ENCODE measurements at regions not wholly inside any gene's neighbourhood (a gene's known extent, or its start where the extent isn't known, plus 50 kb on each side); places are given as distances from the start of the nearest gene placed in this dataset.

DNA sequence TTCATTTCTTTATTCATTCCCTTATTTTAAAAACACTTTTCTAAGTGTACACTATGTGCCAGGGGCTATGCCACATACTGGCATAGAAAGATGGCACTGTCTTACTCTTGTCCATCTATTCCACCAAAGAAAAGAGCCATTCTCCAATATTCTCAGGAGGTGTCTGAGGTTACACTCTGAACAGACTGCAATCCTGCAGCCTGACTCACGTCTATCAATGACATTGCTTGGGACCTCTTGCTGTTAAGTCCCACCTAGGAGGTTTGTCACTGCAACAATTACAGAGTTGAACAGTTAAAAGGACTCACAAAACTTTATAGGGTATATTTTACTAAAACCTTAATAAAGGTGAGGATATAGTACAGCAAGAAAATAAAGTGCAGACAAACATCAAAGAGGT is 512.9 kb upstream of the HTR2A start:
- dilution Hi-C loops (cut with MboI; ENCODE audit: extremely low pct_ligation_motif_present, low sequenced_read_pairs), result no loop called here
- no peaks in the 10 kb centered on the region for H3K79me2 ChIP-seq (ENCODE audit: control insufficient read depth, insufficient read depth, low read length)
- no peaks in the 10 kb centered on the region for H3K9me3 ChIP-seq (ENCODE audit: control insufficient read depth, low read depth, low read length)
- no peaks in the 10 kb centered on the region for H4K20me1 ChIP-seq (ENCODE audit: control insufficient read depth, extremely low read depth, insufficient read depth, low read length)
- no peak overlapping the region for H3K4me2 ChIP-seq (ENCODE audit: control insufficient read depth, extremely low read depth, insufficient read depth, low read depth, low read length)
- H3K36me3 ChIP-seq (ENCODE audit: control insufficient read depth in 2 of 2, extremely low read depth in 1 of 2, insufficient read depth in 2 of 2, low read length in 2 of 2), result no peaks in the 10 kb centered on the region
- H2AFZ ChIP-seq (ENCODE audit: control insufficient read depth, low read length), result no peak overlapping the region
- DNase-seq (ENCODE audit: low read depth, low spot score) (no peak), FAIRE-seq (no peak)
- H3K4me1 ChIP-seq (ENCODE audit: control insufficient read depth, extremely low read depth, insufficient read depth, low read length), result no peaks in the 10 kb centered on the region
- TF ChIP-seq, protein P1, sequence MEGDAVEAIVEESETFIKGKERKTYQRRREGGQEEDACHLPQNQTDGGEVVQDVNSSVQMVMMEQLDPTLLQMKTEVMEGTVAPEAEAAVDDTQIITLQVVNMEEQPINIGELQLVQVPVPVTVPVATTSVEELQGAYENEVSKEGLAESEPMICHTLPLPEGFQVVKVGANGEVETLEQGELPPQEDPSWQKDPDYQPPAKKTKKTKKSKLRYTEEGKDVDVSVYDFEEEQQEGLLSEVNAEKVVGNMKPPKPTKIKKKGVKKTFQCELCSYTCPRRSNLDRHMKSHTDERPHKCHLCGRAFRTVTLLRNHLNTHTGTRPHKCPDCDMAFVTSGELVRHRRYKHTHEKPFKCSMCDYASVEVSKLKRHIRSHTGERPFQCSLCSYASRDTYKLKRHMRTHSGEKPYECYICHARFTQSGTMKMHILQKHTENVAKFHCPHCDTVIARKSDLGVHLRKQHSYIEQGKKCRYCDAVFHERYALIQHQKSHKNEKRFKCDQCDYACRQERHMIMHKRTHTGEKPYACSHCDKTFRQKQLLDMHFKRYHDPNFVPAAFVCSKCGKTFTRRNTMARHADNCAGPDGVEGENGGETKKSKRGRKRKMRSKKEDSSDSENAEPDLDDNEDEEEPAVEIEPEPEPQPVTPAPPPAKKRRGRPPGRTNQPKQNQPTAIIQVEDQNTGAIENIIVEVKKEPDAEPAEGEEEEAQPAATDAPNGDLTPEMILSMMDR (optimal IDR thresholded peaks at IDR 0.05 in 1 of 3, IDR thresholded peaks at IDR 0.05 in 1 of 3, conservative IDR thresholded peaks at IDR 0.05 in 1 of 3; ENCODE audit: extremely low read depth in 1 of 3, insufficient read depth in 2 of 3, low read length in 3 of 3), result no peak
- TF ChIP-seq EZH2 (IDR thresholded peaks at IDR 0.05; ENCODE audit: low read length), result no peak
- no peaks in the 10 kb centered on the region for H3K27me3 ChIP-seq (ENCODE audit: control insufficient read depth, extremely low read depth, insufficient read depth, low read length)
- no peak overlapping the region for H3K4me3 ChIP-seq (ENCODE audit: control insufficient read depth in 2 of 3, extremely low read depth in 1 of 3, insufficient read depth in 2 of 3, low read depth in 1 of 3, low read length in 3 of 3)
- H3K9me1 ChIP-seq (ENCODE audit: control insufficient read depth, extremely low read depth, insufficient read depth, low read length), result no peaks in the 10 kb centered on the region
- H3K27ac ChIP-seq (ENCODE audit: control insufficient read depth, insufficient read depth, low read length), result no peak overlapping the region
- H3K9ac ChIP-seq (ENCODE audit: control insufficient read depth, extremely low read depth, insufficient read depth, low read length), result no peak overlapping the region

DNA sequence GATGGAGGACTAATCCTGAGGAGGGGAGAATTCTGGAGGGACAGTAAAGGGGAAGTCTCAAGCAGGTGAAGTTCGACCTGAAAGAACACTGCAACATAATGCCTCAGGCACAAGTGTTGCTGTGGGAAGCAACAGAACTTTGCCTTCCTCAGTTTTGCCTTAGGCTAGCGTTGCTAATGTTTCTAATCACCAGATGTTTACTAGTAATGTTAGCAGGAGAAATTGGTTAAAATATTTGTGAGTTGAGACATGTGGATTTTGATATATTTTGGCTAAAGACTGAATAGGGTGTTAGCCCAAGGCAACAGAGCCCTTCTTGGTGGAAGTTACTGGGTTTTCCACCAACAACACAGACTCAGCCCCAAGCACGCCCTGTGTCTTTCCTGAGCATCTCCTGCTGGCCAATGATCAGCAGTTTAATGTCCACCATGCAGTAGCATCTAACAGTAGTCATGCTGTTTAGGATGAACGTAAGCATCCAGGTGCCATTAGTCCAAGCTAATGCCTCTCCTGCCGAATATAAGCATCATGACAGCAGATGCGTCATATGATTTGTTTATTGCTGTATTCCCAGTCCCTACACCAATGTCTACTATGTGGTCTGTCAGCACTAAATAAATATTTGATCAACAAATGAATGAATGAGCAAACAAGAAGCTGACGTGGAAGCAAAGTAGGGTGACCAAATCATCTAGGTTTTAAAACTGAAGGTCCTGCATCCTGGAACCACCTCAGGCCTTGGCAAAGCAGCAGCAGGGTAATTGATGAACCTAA is 511.9 kb upstream of the HTR2A start:
- H3K79me2 ChIP-seq (ENCODE audit: control insufficient read depth, insufficient read depth, low read length), result no peaks in the 10 kb centered on the region
- no peak overlapping the region for H2AFZ ChIP-seq (ENCODE audit: control insufficient read depth, low read length)
- no peak overlapping the region for H3K4me2 ChIP-seq (ENCODE audit: control insufficient read depth, extremely low read depth, insufficient read depth, low read depth, low read length)
- no peak overlapping the region for H3K27ac ChIP-seq (ENCODE audit: control insufficient read depth, insufficient read depth, low read length)
- no peak for DNase-seq (ENCODE audit: low read depth, low spot score)
- H4K20me1 ChIP-seq (ENCODE audit: control insufficient read depth, extremely low read depth, insufficient read depth, low read length), result no peaks in the 10 kb centered on the region
- H3K36me3 ChIP-seq (ENCODE audit: control insufficient read depth in 2 of 2, extremely low read depth in 1 of 2, insufficient read depth in 2 of 2, low read length in 2 of 2), result no peaks in the 10 kb centered on the region
- FAIRE-seq, result no peak
- no peaks in the 10 kb centered on the region for H3K9me1 ChIP-seq (ENCODE audit: control insufficient read depth, extremely low read depth, insufficient read depth, low read length)
- no peaks in the 10 kb centered on the region for H3K4me1 ChIP-seq (ENCODE audit: control insufficient read depth, extremely low read depth, insufficient read depth, low read length)
- H3K9me3 ChIP-seq (ENCODE audit: control insufficient read depth, low read depth, low read length), result no peaks in the 10 kb centered on the region
- TF ChIP-seq EZH2 (IDR thresholded peaks at IDR 0.05; ENCODE audit: low read length), result no peak
- TF ChIP-seq, protein P1 (optimal IDR thresholded peaks at IDR 0.05 in 1 of 3, IDR thresholded peaks at IDR 0.05 in 1 of 3, conservative IDR thresholded peaks at IDR 0.05 in 1 of 3; ENCODE audit: extremely low read depth in 1 of 3, insufficient read depth in 2 of 3, low read length in 3 of 3), result no peak
- dilution Hi-C loops (cut with MboI; ENCODE audit: extremely low pct_ligation_motif_present, low sequenced_read_pairs), result no loop called here
- no peak overlapping the region for H3K9ac ChIP-seq (ENCODE audit: control insufficient read depth, extremely low read depth, insufficient read depth, low read length)
- H3K4me3 ChIP-seq (ENCODE audit: control insufficient read depth in 2 of 3, extremely low read depth in 1 of 3, insufficient read depth in 2 of 3, low read depth in 1 of 3, low read length in 3 of 3), result no peak overlapping the region
- no peaks in the 10 kb centered on the region for H3K27me3 ChIP-seq (ENCODE audit: control insufficient read depth, extremely low read depth, insufficient read depth, low read length)
